ENCODE measurements at regions not wholly inside any gene's neighbourhood (a gene's known extent, or its start where the extent isn't known, plus 50 kb on each side); places are given as distances from the start of the nearest gene placed in this dataset.

DNA sequence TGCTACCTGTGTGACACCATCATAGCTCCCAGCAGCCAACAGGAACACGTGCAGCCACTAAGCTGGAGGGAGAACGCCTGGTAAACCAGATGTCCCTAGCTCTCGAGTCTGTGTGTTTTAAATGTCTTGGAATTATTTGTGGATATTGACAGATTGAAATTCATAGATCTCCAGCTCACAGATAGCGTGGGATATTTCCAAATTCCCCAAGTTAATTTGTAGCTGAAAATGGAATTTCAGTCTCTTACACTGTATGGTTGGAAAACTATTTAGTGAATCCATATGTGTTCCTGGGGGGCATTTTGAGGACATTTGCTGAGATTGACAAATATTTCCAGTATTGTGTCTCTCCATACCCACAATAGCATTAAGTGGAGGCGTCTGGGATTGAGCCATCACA, 618.6 kb upstream of the TMEM132C start:
- TF ChIP-seq, protein P1, sequence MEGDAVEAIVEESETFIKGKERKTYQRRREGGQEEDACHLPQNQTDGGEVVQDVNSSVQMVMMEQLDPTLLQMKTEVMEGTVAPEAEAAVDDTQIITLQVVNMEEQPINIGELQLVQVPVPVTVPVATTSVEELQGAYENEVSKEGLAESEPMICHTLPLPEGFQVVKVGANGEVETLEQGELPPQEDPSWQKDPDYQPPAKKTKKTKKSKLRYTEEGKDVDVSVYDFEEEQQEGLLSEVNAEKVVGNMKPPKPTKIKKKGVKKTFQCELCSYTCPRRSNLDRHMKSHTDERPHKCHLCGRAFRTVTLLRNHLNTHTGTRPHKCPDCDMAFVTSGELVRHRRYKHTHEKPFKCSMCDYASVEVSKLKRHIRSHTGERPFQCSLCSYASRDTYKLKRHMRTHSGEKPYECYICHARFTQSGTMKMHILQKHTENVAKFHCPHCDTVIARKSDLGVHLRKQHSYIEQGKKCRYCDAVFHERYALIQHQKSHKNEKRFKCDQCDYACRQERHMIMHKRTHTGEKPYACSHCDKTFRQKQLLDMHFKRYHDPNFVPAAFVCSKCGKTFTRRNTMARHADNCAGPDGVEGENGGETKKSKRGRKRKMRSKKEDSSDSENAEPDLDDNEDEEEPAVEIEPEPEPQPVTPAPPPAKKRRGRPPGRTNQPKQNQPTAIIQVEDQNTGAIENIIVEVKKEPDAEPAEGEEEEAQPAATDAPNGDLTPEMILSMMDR (conservative IDR thresholded peaks at IDR 0.05; ENCODE audit: low read depth, low read length), result no peak
- no peak for TF ChIP-seq EZH2phosphoT487 (IDR thresholded peaks at IDR 0.05; ENCODE audit: borderline replicate concordance, low read length)

Data from PC-3 (cell line).